Stimulated activated CD4-positive, alpha-beta T cell treated with anti-CD3 and anti-CD28 coated beads, Interleukin-4, amount 100 ng/mL, for 48 hours (primary cell): ENCODE measurements at regions not wholly inside any gene's neighbourhood (a gene's known extent, or its start where the extent isn't known, plus 50 kb on each side); places are given as distances from the start of the nearest gene placed in this dataset.
A peak's percentile ranks its signal among the peaks of the same experiment; 100 is the strongest.

ENCODE experiments used
- DNase-seq, 2 donors: peaks; one replicate each; pipeline ENCODE4 v3.0.0-alpha.2; 2020; ENCODE audit warnings: low read depth in 2 of 2

GRCh38 chr4:179803857-179804256, 2361.6 kb upstream of the AGA start:
- no peak for DNase-seq

DNA sequence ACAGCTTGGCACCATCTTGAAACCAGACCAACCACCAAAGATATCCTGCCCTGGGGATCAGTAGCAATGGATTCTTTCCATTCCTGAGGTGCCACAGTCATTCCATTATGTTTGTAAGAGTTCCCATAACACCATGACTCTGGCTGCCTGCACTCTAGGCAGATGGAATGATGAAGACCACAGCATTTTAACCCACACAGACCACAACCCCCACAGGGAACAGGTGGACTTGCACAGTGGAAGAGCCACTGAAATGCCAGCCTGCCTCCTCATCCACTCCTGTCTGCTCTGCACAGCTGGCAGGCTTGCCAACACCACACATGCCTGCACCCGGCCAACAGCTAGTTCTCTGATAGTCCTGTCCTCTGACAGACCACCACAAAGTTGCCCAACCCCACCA, 2362.2 kb upstream of the AGA start:
- DNase-seq, result no peak

DNA sequence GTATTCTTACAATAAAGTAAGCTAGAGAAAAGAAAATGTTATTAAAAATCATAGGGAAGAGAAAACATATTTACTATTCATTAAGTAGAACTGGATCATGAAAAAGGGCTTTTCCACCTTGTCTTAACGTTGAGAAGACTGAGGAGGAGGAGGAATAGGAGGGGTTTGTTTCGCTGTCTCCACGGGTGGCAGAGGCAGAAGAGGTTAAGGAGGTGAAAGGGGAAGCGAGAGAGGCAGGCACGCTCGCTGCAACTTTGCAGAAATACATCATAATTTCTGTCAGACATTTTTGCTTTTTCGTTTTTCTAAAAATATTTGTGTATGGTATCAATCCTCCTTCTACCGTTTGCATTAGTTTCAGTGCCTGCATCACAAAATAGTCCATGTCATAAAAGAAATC, 2375.1 kb upstream of the AGA start:
- DNase-seq, result no peak

DNA sequence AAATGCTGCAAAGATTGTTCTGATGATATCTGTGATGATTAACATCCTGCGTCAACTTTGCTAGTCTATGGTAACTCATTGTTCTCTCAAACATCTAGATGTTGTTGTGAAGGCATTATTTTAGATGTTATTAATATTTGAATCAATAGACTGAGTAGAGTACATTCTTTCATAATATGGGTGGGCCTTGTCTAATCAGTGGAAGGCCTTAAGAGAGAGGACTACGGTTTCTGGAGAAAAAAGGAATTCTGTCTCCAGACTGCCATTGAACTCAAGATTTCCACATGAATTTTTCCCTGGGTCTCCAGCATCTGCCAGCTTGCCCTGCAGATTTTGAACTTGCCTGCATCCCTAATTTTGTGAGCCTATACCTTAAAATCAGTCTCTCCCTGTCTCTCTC, 2381.1 kb upstream of the AGA start:
- no peak for DNase-seq

- DNase-seq, result no peak
Observed at GRCh38 chr4:179831274-179831673, 2389.0 kb upstream of the AGA start.

- no peak for DNase-seq
Observed at GRCh38 chr4:179836179-179837075, 2394.2 kb upstream of the AGA start.

DNA sequence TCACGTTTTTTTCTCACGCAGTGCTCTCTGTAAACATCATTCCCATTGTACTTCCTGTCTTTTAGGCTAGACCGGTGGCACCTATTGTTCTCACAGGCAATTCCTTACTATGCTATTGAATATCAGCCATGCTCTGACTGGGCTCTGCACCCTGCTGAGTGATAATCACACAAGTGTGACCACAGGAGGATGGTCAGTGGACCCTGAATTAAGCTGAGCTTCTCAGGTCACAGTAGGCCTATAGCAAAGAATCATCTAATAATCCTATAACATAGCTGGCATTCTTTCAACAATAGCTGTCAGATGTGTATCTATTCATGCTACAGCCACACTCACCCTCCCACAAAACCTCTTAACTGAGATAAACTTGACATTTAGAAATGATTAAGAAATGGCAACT, 2399.8 kb upstream of the TENM3 start:
- DNase-seq, result no peak

- no peak for DNase-seq
Observed at GRCh38 chr4:179855469-179855868, 2387.7 kb upstream of the TENM3 start.

DNA sequence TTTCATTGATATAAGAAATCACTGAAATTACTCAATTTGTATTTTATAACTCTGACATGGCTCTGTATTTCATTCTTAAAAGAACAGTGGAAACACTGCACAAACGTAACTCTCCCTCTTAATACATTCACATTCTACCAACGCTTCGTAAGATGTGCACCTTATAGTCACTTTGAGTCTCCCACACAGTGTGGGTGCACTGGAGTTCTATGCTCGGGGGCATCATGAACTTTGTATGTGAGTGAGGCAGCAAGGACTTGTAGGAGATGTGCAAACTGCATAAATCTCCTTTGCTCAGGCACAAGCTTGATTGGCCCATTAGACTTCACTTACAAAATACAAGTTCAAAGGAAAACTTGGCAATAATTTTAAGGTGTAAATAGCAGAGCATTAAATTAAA, 2385.0 kb upstream of the TENM3 start:
- no peak for DNase-seq

DNA sequence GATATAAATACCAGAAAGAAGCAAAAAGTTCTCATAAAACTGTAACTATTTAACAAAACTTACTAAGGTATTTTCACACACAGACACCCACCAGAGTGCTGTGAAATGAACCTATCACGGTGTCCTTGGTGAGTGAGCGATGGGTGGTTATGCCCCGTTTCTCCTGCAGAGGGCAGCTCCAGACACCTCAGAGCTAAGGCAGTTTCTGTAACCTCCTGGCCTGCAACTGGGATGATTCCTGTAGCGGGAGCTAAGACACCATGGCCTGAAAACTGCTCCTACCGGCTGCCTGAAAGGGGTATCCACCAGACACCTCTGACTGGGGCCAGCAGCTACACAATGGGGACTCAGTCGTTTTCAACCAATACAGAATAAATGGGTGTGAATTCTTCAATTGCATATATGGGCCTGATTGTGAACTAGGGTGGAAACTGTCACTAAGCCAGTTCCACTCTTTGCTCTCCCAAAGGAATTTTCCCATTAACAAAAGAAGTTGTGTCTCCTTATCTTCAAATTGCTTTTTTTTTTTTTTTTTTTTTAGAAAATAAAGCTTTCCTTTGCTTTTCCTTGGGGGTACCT, 2375.8 kb upstream of the TENM3 start:
- DNase-seq, result peak; percentile 2 to 9

- DNase-seq, result no peak
Observed at GRCh38 chr4:179871726-179872125, 2371.5 kb upstream of the TENM3 start.

DNA sequence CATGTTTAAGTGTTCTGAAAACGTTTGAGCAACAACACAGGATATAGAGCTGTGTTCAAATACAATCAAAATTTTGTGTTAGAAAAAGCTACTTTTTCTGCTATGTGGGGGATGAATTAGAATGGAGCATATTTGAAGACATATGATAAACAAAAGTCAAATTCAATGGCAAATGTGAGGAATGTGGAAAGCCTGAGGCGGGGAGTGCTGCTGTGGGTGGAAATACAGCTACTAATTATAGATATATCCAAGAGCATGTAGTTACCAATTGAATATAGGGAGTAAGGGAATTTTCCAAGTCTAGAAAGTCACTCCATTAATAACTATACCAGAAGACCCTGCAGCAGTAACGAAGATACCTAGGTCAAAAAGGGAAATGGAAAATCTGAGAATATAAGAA, 2370.4 kb upstream of the TENM3 start:
- no peak for DNase-seq

- DNase-seq, result no peak
Observed at GRCh38 chr4:179880756-179881155, 2362.4 kb upstream of the TENM3 start.

GRCh38 chr4:179894066-179894778, 2349.0 kb upstream of the TENM3 start:
- DNase-seq, result no peak

DNA sequence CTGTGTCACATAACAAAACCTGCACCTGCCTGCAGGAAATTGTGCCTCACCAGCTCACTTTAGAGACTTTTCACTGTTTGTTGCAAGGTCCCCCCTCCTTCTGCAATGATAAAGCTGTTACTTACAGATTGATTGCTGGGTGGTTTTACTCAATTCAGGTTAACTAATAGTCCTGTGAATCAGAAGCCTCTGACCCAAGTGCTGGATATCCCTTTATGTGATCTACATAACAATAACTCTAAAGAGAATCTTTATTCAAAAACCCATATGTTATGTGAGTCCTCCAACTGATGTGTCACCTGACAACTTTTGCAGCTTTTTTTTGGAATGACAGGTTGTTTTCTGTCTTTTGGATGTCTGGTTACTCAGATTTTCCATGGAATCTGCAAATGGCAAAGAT, 2323.6 kb upstream of the TENM3 start:
- no peak for DNase-seq

- no peak for DNase-seq
Observed at GRCh38 chr4:179927473-179927872, 2315.7 kb upstream of the TENM3 start.

- DNase-seq, result no peak
Observed at GRCh38 chr4:179941911-179942310, 2301.3 kb upstream of the TENM3 start.

DNA sequence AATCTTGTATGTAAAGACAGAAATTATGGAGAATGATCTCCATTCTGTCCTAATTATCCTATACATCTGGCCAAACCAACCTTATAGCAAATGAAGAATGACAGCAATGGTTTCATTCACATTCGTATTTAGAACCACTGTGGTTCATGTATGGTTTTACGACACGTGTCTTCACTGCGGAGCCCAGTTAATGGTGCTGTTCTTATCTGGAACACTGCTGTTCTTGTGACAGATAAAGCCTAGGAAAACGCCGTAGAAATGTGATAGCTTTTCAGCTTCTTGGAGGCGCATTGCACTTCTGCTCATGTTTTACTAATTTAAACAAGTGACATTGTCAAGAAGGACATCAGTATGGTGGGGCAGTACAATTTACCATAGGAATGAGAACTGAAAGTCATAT, 2266.4 kb upstream of the TENM3 start:
- no peak for DNase-seq

- no peak for DNase-seq
Observed at GRCh38 chr4:179977378-179977777, 2265.8 kb upstream of the TENM3 start.

DNA sequence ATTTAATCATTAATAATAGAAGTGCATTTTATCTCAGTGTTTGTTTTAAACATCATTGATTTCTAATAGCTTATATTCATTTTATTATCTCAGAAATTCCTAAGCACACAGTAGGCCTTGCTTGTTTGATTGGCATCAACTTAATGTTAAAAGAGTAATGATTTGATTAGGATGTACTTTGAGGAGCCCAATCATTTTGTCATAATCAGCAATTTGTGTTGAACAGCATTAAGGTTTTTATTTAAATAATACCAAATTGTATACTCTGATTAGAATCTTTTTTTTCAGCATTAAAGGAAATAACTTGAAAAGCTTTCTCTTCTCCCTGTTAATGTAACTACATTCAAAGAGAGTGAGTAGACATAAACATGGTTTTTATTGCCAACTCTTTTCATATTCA, 2262.0 kb upstream of the TENM3 start:
- DNase-seq, result no peak

- DNase-seq, result no peak
Observed at GRCh38 chr4:179989975-179990374, 2253.2 kb upstream of the TENM3 start.

GRCh38 chr4:180009316-180009715, 2233.9 kb upstream of the TENM3 start:
- DNase-seq, result no peak

DNA sequence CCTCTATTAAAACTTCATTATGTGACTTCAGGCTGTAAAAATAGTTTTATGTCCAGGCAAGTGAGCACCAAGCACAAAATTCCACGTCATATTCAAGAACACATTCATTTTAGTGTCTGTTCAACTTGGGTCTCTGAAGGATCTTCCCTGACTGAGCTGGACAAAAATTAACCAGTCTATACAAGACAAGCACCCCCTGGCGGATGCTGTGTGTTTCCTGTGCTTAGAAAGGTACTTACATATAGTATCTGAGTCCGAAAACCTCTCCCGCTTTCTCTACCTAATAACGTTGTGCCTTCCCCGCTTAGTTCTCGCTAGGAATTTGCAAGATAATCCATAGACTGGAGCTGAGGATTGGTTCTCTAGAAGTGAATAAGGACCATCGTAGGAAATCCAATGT, 2214.5 kb upstream of the TENM3 start:
- DNase-seq, result no peak
